ENCODE measurements at regions not wholly inside any gene's neighbourhood (a gene's known extent, or its start where the extent isn't known, plus 50 kb on each side); places are given as distances from the start of the nearest gene placed in this dataset.

GRCh38 chr6:90720404-90720803 lies 133.5 kb upstream of the MAP3K7 start:
- Histone ChIP-seq H3K36me3 (no peaks in the 10 kb centered on the region), H3K9me3 (no peaks in the 10 kb centered on the region), H3K27ac (no peak overlapping the region), H3K4me3 (no peak overlapping the region), H3K27me3 (no peaks in the 10 kb centered on the region), H3K4me1 (no peaks in the 10 kb centered on the region)
- ATAC-seq (ENCODE audit: low FRiP score in 2 of 2), result no peak
- 77 to 83% methylated on average over 1 of the region's 1 CpG for WGBS, 2 donors
- TF ChIP-seq POLR2AphosphoS5 (IDR thresholded peaks at IDR 0.05) (no peak), POLR2A (IDR thresholded peaks at IDR 0.05) (no peak)
- TF ChIP-seq, protein P1, sequence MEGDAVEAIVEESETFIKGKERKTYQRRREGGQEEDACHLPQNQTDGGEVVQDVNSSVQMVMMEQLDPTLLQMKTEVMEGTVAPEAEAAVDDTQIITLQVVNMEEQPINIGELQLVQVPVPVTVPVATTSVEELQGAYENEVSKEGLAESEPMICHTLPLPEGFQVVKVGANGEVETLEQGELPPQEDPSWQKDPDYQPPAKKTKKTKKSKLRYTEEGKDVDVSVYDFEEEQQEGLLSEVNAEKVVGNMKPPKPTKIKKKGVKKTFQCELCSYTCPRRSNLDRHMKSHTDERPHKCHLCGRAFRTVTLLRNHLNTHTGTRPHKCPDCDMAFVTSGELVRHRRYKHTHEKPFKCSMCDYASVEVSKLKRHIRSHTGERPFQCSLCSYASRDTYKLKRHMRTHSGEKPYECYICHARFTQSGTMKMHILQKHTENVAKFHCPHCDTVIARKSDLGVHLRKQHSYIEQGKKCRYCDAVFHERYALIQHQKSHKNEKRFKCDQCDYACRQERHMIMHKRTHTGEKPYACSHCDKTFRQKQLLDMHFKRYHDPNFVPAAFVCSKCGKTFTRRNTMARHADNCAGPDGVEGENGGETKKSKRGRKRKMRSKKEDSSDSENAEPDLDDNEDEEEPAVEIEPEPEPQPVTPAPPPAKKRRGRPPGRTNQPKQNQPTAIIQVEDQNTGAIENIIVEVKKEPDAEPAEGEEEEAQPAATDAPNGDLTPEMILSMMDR (IDR thresholded peaks at IDR 0.05), result no peak
- no peak for DNase-seq

DNA sequence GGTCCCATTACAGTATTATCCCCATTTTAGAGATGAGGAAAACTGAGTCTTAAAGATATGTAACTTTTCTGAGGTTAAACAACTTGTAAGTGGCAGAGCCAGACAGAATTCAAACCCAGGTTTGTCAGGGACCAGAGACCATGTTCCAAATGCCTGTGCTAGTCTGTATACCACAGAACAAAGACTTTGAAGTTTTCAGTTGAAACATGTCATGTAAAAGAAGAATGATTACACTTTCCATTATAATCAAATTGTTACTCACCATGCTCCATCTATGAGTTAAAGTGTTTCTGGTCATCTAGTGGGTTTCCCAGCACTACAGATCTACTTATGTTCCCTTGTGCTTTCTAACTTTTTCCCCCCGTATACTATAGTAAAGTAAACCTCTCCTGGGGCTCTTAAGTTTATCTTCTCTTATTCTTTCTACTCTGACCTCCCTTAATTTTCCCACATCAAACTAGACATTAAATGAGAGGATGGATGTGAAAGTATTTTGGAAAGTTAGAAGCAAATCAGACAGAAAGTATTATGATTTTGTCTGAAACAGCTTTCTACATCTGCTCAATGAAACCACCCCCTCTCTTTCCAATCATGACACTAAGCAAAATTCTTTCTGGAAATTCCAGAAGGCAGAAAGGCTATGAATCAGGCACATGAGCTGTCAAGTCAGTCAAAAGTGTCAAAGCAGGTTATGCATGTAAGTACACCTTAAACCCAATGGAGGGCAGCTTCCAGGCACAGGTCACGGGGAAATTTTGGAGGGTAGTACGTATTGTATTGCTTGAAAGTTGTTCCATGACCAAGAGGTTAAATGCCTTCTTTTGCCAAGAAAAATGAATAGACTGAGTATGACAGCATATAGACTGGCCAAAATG lies 132.7 kb upstream of the MAP3K7 start:
- TF ChIP-seq EP300 (IDR thresholded peaks at IDR 0.05), result no peak
- no peak for TF ChIP-seq POLR2AphosphoS5 (IDR thresholded peaks at IDR 0.05)
- TF ChIP-seq POLR2A (IDR thresholded peaks at IDR 0.05), result no peak
- TF ChIP-seq, protein P1 (IDR thresholded peaks at IDR 0.05), result no peak
- Histone ChIP-seq H3K9me3 (no peaks in the 10 kb centered on the region), H3K27me3 (no peaks in the 10 kb centered on the region), H3K4me1 (no peaks in the 10 kb centered on the region), H3K36me3 (no peaks in the 10 kb centered on the region), H3K27ac (no peak overlapping the region), H3K4me3 (no peak overlapping the region)
- DNase-seq (no peak), ATAC-seq (ENCODE audit: low FRiP score in 2 of 2) (no peak)
- 66 to 71% methylated on average over 3 of the region's 3 CpGs for WGBS, 2 donors

DNA sequence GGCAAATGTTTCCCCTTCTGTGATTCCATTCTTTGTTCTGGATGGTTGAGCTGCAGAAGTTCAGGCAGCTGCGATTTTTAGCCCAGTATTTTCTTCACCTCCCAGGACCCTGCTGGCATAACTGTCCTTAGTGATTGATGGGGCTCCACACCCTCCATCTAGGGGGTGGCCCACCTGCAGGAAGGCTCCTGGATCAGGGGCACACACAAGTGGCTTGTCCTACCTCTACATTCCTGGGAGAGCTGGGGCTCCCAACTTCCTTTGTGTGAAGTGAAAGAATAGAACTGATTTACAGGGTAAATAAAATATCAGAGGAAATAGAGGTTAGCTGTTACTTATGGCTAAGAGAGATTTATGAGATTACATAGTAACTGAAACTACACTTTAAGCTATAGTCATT lies 129.5 kb upstream of the MAP3K7 start:
- DNase-seq (no peak), ATAC-seq (ENCODE audit: low FRiP score in 2 of 2) (no peak)
- WGBS, 2 donors, result 0 to 55% methylated on average over 1 of the region's 1 CpG
- no peak overlapping the region for H3K4me3 ChIP-seq
- no peaks in the 10 kb centered on the region for H3K9me3 ChIP-seq
- no peaks in the 10 kb centered on the region for H3K4me1 ChIP-seq
- TF ChIP-seq EP300 (IDR thresholded peaks at IDR 0.05), result no peak
- TF ChIP-seq POLR2AphosphoS5 (IDR thresholded peaks at IDR 0.05), result no peak
- TF ChIP-seq POLR2A (IDR thresholded peaks at IDR 0.05), result no peak
- TF ChIP-seq, protein P1 (IDR thresholded peaks at IDR 0.05), result no peak
- no peaks in the 10 kb centered on the region for H3K27me3 ChIP-seq
- H3K27ac ChIP-seq, result no peak overlapping the region
- H3K36me3 ChIP-seq, result no peaks in the 10 kb centered on the region

DNA sequence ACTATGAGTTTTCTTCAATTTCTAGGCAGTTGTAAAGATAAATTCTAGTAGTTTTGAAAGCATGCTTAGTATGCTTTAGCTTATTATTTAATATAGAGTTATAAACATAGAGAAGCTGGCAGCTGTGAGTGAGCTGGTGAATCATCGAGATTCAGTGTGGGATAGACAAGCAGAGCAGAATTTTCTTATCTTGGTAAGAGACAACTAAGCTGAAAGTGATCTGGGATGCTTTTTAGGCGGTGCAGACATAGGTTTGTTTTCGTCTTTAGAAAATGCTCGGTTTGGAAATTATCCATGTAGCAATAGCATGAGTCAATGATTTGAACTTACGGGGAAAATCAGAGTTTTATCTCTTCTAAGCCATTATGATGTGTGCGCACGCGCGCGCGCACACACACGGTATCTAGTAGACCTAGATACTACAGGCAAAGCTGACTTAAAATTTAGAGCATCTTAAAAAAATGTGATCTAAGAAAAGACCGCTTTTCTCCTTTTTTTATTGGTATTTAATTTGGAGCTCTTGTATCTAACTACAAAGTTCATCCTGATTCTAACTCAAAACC lies 128.3 kb upstream of the MAP3K7 start:
- no peaks in the 10 kb centered on the region for H3K27me3 ChIP-seq
- H3K27ac ChIP-seq, result no peak overlapping the region
- DNase-seq, result peak in 1 of 2 donors; percentile 44
- H3K4me1 ChIP-seq, result no peaks in the 10 kb centered on the region
- no peak overlapping the region for H3K4me3 ChIP-seq
- H3K36me3 ChIP-seq, result no peaks in the 10 kb centered on the region
- WGBS, 2 donors, result 79 to 84% methylated on average over 13 of the region's 13 CpGs
- no peak for TF ChIP-seq EP300 (IDR thresholded peaks at IDR 0.05)
- ATAC-seq (ENCODE audit: low FRiP score in 2 of 2), result peak in 1 of 2 donors; percentile 53
- H3K9me3 ChIP-seq, result no peaks in the 10 kb centered on the region

- no peaks in the 10 kb centered on the region for H3K4me1 ChIP-seq
- TF ChIP-seq, protein P1 (IDR thresholded peaks at IDR 0.05), result no peak
- TF ChIP-seq EP300 (IDR thresholded peaks at IDR 0.05), result no peak
- no peak for TF ChIP-seq POLR2A (IDR thresholded peaks at IDR 0.05)
- TF ChIP-seq POLR2AphosphoS5 (IDR thresholded peaks at IDR 0.05), result no peak
- DNase-seq, result no peak
- H3K36me3 ChIP-seq, result no peaks in the 10 kb centered on the region
- H3K4me3 ChIP-seq, result no peak overlapping the region
- H3K27ac ChIP-seq, result no peak overlapping the region
- H3K9me3 ChIP-seq, result no peaks in the 10 kb centered on the region
- no peaks in the 10 kb centered on the region for H3K27me3 ChIP-seq
- no peak for ATAC-seq (ENCODE audit: low FRiP score in 2 of 2)
Measured at GRCh38 chr6:90714319-90714718, 127.4 kb upstream of the MAP3K7 start.

Measured in upper lobe of left lung (tissue), 6 donors.